Mononuclear cell (primary cell): ENCODE measurements at regions not wholly inside any gene's neighbourhood (a gene's known extent, or its start where the extent isn't known, plus 50 kb on each side); places are given as distances from the start of the nearest gene placed in this dataset.

Source experiments
- H3K27me3 ChIP-seq: 2 replicates; pipeline ENCODE4 v1.6.0; 2011; ENCODE audit warnings: low read length, control low read depth; ENCODE audit not compliant: insufficient read depth
- H3K4me1 ChIP-seq: 2 replicates; pipeline ENCODE4 v1.5.1; 2011; ENCODE audit warnings: mild to moderate bottlenecking, low read length, control low read depth; ENCODE audit not compliant: insufficient read depth
- H3K4me3 ChIP-seq: 2 replicates; pipeline ENCODE4 v1.5.1; 2011; ENCODE audit warnings: mild to moderate bottlenecking, low read length, moderate library complexity
- H3K9me3 ChIP-seq: 2 replicates; pipeline ENCODE4 v1.5.1; 2011; ENCODE audit warnings: low read depth, mild to moderate bottlenecking, control low read depth, low read length

- H3K4me1 ChIP-seq: no peaks in the 10 kb centered on the region
- H3K27me3 ChIP-seq: no peaks in the 10 kb centered on the region
These were observed 173.9 kb downstream of the NR2F2 start for GRCh38 chr15:96504371-96504770.

GRCh38 chr15:96505014-96505413 lies 174.5 kb downstream of the NR2F2 start:
- H3K27me3 ChIP-seq: no peaks in the 10 kb centered on the region
- H3K9me3 ChIP-seq: no peaks in the 10 kb centered on the region
- H3K4me3 ChIP-seq: no peak overlapping the region
- no peaks in the 10 kb centered on the region for H3K4me1 ChIP-seq

More at GRCh38 chr15:96504371-96504770, 173.9 kb downstream of the NR2F2 start:
- H3K4me3 ChIP-seq: no peak overlapping the region
- no peaks in the 10 kb centered on the region for H3K9me3 ChIP-seq

- H3K4me3 ChIP-seq: no peak overlapping the region
- no peaks in the 10 kb centered on the region for H3K4me1 ChIP-seq
- H3K9me3 ChIP-seq: no peaks in the 10 kb centered on the region
These were observed 184.2 kb downstream of the NR2F2 start for GRCh38 chr15:96514607-96515285.

GRCh38 chr15:96515371-96515770 lies 184.9 kb downstream of the NR2F2 start:
- no peaks in the 10 kb centered on the region for H3K4me1 ChIP-seq
- no peak overlapping the region for H3K4me3 ChIP-seq
- no peaks in the 10 kb centered on the region for H3K9me3 ChIP-seq
- H3K27me3 ChIP-seq: no peaks in the 10 kb centered on the region

More at GRCh38 chr15:96514607-96515285, 184.2 kb downstream of the NR2F2 start:
- no peaks in the 10 kb centered on the region for H3K27me3 ChIP-seq

GRCh38 chr15:96521386-96521785 lies 190.9 kb downstream of the NR2F2 start:
- Histone ChIP-seq H3K27me3 (no peaks in the 10 kb centered on the region), H3K9me3 (peaks cover 8% of the 10 kb centered on the region), H3K4me1 (no peaks in the 10 kb centered on the region), H3K4me3 (no peak overlapping the region)

- Histone ChIP-seq H3K4me1 (no peaks in the 10 kb centered on the region), H3K9me3 (peaks cover 8% of the 10 kb centered on the region), H3K4me3 (no peak overlapping the region), H3K27me3 (no peaks in the 10 kb centered on the region)
These were observed 194.3 kb downstream of the NR2F2 start for GRCh38 chr15:96524676-96525417.

- Histone ChIP-seq H3K4me3 (no peak overlapping the region), H3K9me3 (no peaks in the 10 kb centered on the region), H3K4me1 (no peaks in the 10 kb centered on the region), H3K27me3 (no peaks in the 10 kb centered on the region)
These were observed 204.6 kb downstream of the NR2F2 start for GRCh38 chr15:96535148-96535547.

- no peaks in the 10 kb centered on the region for H3K9me3 ChIP-seq
- H3K27me3 ChIP-seq: no peaks in the 10 kb centered on the region
- H3K4me1 ChIP-seq: no peaks in the 10 kb centered on the region
- H3K4me3 ChIP-seq: no peak overlapping the region
These were observed 208.0 kb downstream of the NR2F2 start for GRCh38 chr15:96538491-96538890.

- no peak overlapping the region for H3K4me3 ChIP-seq
- no peaks in the 10 kb centered on the region for H3K4me1 ChIP-seq
- H3K9me3 ChIP-seq: no peaks in the 10 kb centered on the region
- no peaks in the 10 kb centered on the region for H3K27me3 ChIP-seq
These were observed 209.8 kb downstream of the NR2F2 start for GRCh38 chr15:96540283-96540682.

- no peaks in the 10 kb centered on the region for H3K9me3 ChIP-seq
- no peaks in the 10 kb centered on the region for H3K4me1 ChIP-seq
- no peaks in the 10 kb centered on the region for H3K27me3 ChIP-seq
- H3K4me3 ChIP-seq: no peak overlapping the region
These were observed 211.8 kb downstream of the NR2F2 start for GRCh38 chr15:96542130-96542770.

- Histone ChIP-seq H3K27me3 (no peaks in the 10 kb centered on the region), H3K9me3 (no peaks in the 10 kb centered on the region), H3K4me1 (no peaks in the 10 kb centered on the region), H3K4me3 (no peak overlapping the region)
These were observed 213.8 kb downstream of the NR2F2 start for GRCh38 chr15:96544162-96544756.

GRCh38 chr15:96549136-96549535 lies 218.6 kb downstream of the NR2F2 start:
- Histone ChIP-seq H3K9me3 (no peaks in the 10 kb centered on the region), H3K4me1 (no peaks in the 10 kb centered on the region), H3K27me3 (no peaks in the 10 kb centered on the region), H3K4me3 (no peak overlapping the region)

- no peaks in the 10 kb centered on the region for H3K27me3 ChIP-seq
- H3K4me3 ChIP-seq: no peak overlapping the region
- H3K4me1 ChIP-seq: no peaks in the 10 kb centered on the region
- H3K9me3 ChIP-seq: no peaks in the 10 kb centered on the region
These were observed 220.7 kb downstream of the NR2F2 start for GRCh38 chr15:96551196-96551595.

GRCh38 chr15:96551722-96552121 lies 221.2 kb downstream of the NR2F2 start:
- H3K4me3 ChIP-seq: no peak overlapping the region
- no peaks in the 10 kb centered on the region for H3K4me1 ChIP-seq
- no peaks in the 10 kb centered on the region for H3K9me3 ChIP-seq
- no peaks in the 10 kb centered on the region for H3K27me3 ChIP-seq

- H3K4me1 ChIP-seq: no peaks in the 10 kb centered on the region
- H3K4me3 ChIP-seq: no peak overlapping the region
- no peaks in the 10 kb centered on the region for H3K9me3 ChIP-seq
- no peaks in the 10 kb centered on the region for H3K27me3 ChIP-seq
These were observed 222.5 kb downstream of the NR2F2 start for GRCh38 chr15:96553006-96553405.
